22Rv1 (cell line): ENCODE measurements at regions not wholly inside any gene's neighbourhood (a gene's known extent, or its start where the extent isn't known, plus 50 kb on each side); places are given as distances from the start of the nearest gene placed in this dataset.

Experiments
- CTCF ChIP-seq: fragments of 450-650 bp; IDR thresholded peaks from 2 replicates; pipeline ENCODE4 v1.5.1; 2017; ENCODE audit warnings: mild to moderate bottlenecking
- ZFX ChIP-seq: fragments of 450-650 bp; IDR thresholded peaks from 2 replicates; pipeline ENCODE4 v1.6.1; 2017; ENCODE audit warnings: antibody characterized with exemption, borderline replicate concordance

DNA sequence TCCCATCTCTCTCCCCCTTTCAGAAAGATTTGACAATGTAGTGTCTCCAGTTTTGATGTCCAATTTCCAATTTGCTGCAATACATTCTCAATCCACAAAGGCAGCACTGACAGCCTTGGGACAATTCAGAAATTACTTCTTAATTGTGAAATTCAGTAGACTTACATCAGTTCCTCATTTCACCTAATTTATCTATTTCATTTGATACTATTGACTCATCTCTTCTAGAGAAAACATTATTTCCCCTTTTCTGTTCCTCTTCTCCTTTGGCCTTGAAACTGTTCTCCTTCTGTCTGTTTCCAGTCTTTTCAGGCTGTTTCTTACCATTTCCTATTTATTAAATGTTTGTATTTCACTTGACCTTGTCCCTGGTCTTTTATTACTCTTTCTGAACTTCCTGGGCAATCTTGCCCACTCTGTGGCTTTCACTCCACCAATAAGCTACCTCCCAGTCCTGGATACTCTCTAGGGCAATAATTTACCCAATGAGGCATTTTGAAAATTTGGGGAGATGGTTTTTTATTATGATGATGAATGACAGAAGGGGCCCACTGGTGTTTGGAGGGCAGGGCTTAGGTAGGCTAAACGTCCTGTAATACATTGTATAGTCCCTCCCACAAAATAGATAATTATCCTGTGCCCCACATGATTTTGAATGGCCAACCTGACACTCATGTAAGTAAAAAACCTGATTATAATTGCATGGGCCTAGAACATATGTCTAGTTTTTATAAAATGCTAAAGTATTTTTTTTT lies 498.0 kb upstream of the BOD1L1 start:
- no peak for TF ChIP-seq CTCF
- TF ChIP-seq ZFX, result no peak
